ENCODE measurements at regions not wholly inside any gene's neighbourhood (a gene's known extent, or its start where the extent isn't known, plus 50 kb on each side); places are given as distances from the start of the nearest gene placed in this dataset.

- H3K4me3 ChIP-seq (ENCODE audit: low read length): no peak overlapping the region
Measured at GRCh38 chr13:81207636-81208035, 866.7 kb upstream of the SPRY2 start.

GRCh38 chr13:81207231-81207630, 866.3 kb upstream of the SPRY2 start:
- Histone ChIP-seq H3K4me3 (ENCODE audit: low read length) (no peak overlapping the region), H3K9ac (ENCODE audit: low read length) (no peak overlapping the region), H3K79me2 (replicated peaks; ENCODE audit: insufficient read depth, low read length) (no peaks in the 10 kb centered on the region), H3K27me3 (ENCODE audit: insufficient read depth, low read depth, low read length) (no peaks in the 10 kb centered on the region), H3F3A (ENCODE audit: insufficient read depth, low read length, poor library complexity, severe bottlenecking) (no peaks in the 10 kb centered on the region), H4K20me1 (ENCODE audit: insufficient read depth) (no peaks in the 10 kb centered on the region), H2AFZ (ENCODE audit: low read depth, low read length) (no peak overlapping the region), H3K4me2 (ENCODE audit: low read length) (no peak overlapping the region), H3K27ac (ENCODE audit: low read length) (no peak overlapping the region), H3K9me2 (ENCODE audit: insufficient read depth, low read length) (no peaks in the 10 kb centered on the region), H3K36me3 (ENCODE audit: insufficient read depth, low read length) (no peaks in the 10 kb centered on the region), H3K9me3 (ENCODE audit: low read length) (no peaks in the 10 kb centered on the region)
- TF ChIP-seq REST (IDR thresholded peaks at IDR 0.05; ENCODE audit: borderline replicate concordance) (no peak), MXI1 (conservative IDR thresholded peaks at IDR 0.05; ENCODE audit: poor library complexity, severe bottlenecking) (no peak), SMC3 (conservative IDR thresholded peaks at IDR 0.05; ENCODE audit: poor library complexity) (no peak), TAF1 (IDR thresholded peaks at IDR 0.05; ENCODE audit: low read depth) (no peak), CTCF (IDR thresholded peaks at IDR 0.05; ENCODE audit: poor library complexity, severe bottlenecking) (no peak), EP300 (conservative IDR thresholded peaks at IDR 0.05; ENCODE audit: poor library complexity, severe bottlenecking) (no peak), RAD21 (conservative IDR thresholded peaks at IDR 0.05) (no peak), EZH2 (IDR thresholded peaks at IDR 0.05; ENCODE audit: borderline replicate concordance, insufficient read depth, low read length, poor library complexity, severe bottlenecking) (no peak), POLR2AphosphoS5 (IDR thresholded peaks at IDR 0.05) (no peak)

More at GRCh38 chr13:81207636-81208035, 866.7 kb upstream of the SPRY2 start:
- TF ChIP-seq MXI1 (conservative IDR thresholded peaks at IDR 0.05; ENCODE audit: poor library complexity, severe bottlenecking) (no peak), RAD21 (conservative IDR thresholded peaks at IDR 0.05) (no peak)
- Histone ChIP-seq H3K27me3 (ENCODE audit: insufficient read depth, low read depth, low read length) (no peaks in the 10 kb centered on the region), H3K9ac (ENCODE audit: low read length) (no peak overlapping the region), H3K79me2 (replicated peaks; ENCODE audit: insufficient read depth, low read length) (no peaks in the 10 kb centered on the region), H3F3A (ENCODE audit: insufficient read depth, low read length, poor library complexity, severe bottlenecking) (no peaks in the 10 kb centered on the region), H3K36me3 (ENCODE audit: insufficient read depth, low read length) (no peaks in the 10 kb centered on the region), H3K4me2 (ENCODE audit: low read length) (no peak overlapping the region), H3K9me2 (ENCODE audit: insufficient read depth, low read length) (no peaks in the 10 kb centered on the region), H2AFZ (ENCODE audit: low read depth, low read length) (no peak overlapping the region), H3K27ac (ENCODE audit: low read length) (no peak overlapping the region), H4K20me1 (ENCODE audit: insufficient read depth) (no peaks in the 10 kb centered on the region), H3K9me3 (ENCODE audit: low read length) (no peaks in the 10 kb centered on the region)

- Histone ChIP-seq H3K4me3 (ENCODE audit: low read length) (no peak overlapping the region), H3K79me2 (replicated peaks; ENCODE audit: insufficient read depth, low read length) (no peaks in the 10 kb centered on the region), H3K36me3 (ENCODE audit: insufficient read depth, low read length) (no peaks in the 10 kb centered on the region), H3F3A (ENCODE audit: insufficient read depth, low read length, poor library complexity, severe bottlenecking) (no peaks in the 10 kb centered on the region), H3K4me2 (ENCODE audit: low read length) (no peak overlapping the region), H3K9me2 (ENCODE audit: insufficient read depth, low read length) (no peaks in the 10 kb centered on the region), H3K27ac (ENCODE audit: low read length) (no peak overlapping the region), H3K27me3 (ENCODE audit: insufficient read depth, low read depth, low read length) (no peaks in the 10 kb centered on the region), H3K9me3 (ENCODE audit: low read length) (no peaks in the 10 kb centered on the region), H2AFZ (ENCODE audit: low read depth, low read length) (no peak overlapping the region), H3K9ac (ENCODE audit: low read length) (no peak overlapping the region), H4K20me1 (ENCODE audit: insufficient read depth) (no peaks in the 10 kb centered on the region)
- TF ChIP-seq EZH2 (IDR thresholded peaks at IDR 0.05; ENCODE audit: borderline replicate concordance, insufficient read depth, low read length, poor library complexity, severe bottlenecking) (no peak), MXI1 (conservative IDR thresholded peaks at IDR 0.05; ENCODE audit: poor library complexity, severe bottlenecking) (no peak), CTCF (IDR thresholded peaks at IDR 0.05; ENCODE audit: poor library complexity, severe bottlenecking) (no peak), SMC3 (conservative IDR thresholded peaks at IDR 0.05; ENCODE audit: poor library complexity) (no peak), EP300 (conservative IDR thresholded peaks at IDR 0.05; ENCODE audit: poor library complexity, severe bottlenecking) (no peak), REST (IDR thresholded peaks at IDR 0.05; ENCODE audit: borderline replicate concordance) (no peak), RAD21 (conservative IDR thresholded peaks at IDR 0.05) (no peak), POLR2AphosphoS5 (IDR thresholded peaks at IDR 0.05) (no peak), TAF1 (IDR thresholded peaks at IDR 0.05; ENCODE audit: low read depth) (no peak)
Measured at GRCh38 chr13:81203783-81204182, 862.9 kb upstream of the SPRY2 start.
